ENCODE measurements at regions not wholly inside any gene's neighbourhood (a gene's known extent, or its start where the extent isn't known, plus 50 kb on each side); places are given as distances from the start of the nearest gene placed in this dataset.

GRCh38 chr9:26561928-26562327 is 330.7 kb downstream of the CAAP1 start:
- TF ChIP-seq, protein P1, sequence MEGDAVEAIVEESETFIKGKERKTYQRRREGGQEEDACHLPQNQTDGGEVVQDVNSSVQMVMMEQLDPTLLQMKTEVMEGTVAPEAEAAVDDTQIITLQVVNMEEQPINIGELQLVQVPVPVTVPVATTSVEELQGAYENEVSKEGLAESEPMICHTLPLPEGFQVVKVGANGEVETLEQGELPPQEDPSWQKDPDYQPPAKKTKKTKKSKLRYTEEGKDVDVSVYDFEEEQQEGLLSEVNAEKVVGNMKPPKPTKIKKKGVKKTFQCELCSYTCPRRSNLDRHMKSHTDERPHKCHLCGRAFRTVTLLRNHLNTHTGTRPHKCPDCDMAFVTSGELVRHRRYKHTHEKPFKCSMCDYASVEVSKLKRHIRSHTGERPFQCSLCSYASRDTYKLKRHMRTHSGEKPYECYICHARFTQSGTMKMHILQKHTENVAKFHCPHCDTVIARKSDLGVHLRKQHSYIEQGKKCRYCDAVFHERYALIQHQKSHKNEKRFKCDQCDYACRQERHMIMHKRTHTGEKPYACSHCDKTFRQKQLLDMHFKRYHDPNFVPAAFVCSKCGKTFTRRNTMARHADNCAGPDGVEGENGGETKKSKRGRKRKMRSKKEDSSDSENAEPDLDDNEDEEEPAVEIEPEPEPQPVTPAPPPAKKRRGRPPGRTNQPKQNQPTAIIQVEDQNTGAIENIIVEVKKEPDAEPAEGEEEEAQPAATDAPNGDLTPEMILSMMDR (IDR thresholded peaks at IDR 0.05; ENCODE audit: borderline replicate concordance) = no peak
- Histone ChIP-seq H3K4me3 (no peak overlapping the region), H3K4me1 (no peaks in the 10 kb centered on the region), H3K27ac (replicated peaks) (no peak overlapping the region), H3K9me3 (replicated peaks) (peaks cover 5% of the 10 kb centered on the region), H3K27me3 (ENCODE audit: low read depth) (no peaks in the 10 kb centered on the region), H3K36me3 (no peaks in the 10 kb centered on the region)
- intact Hi-C loops (cut with micrococcal nuclease) = no loop called here
- no peak for DNase-seq

GRCh38 chr9:26559506-26559905 is 333.1 kb downstream of the CAAP1 start:
- H3K36me3 ChIP-seq = no peaks in the 10 kb centered on the region
- no peaks in the 10 kb centered on the region for H3K4me1 ChIP-seq
- TF ChIP-seq, protein P1 (IDR thresholded peaks at IDR 0.05; ENCODE audit: borderline replicate concordance) = no peak
- no peak overlapping the region for H3K4me3 ChIP-seq
- H3K27ac ChIP-seq (replicated peaks) = no peak overlapping the region
- peaks cover 14% of the 10 kb centered on the region for H3K9me3 ChIP-seq (replicated peaks)
- DNase-seq = no peak
- intact Hi-C loops (cut with micrococcal nuclease) = no loop called here
- H3K27me3 ChIP-seq (ENCODE audit: low read depth) = no peaks in the 10 kb centered on the region

DNA sequence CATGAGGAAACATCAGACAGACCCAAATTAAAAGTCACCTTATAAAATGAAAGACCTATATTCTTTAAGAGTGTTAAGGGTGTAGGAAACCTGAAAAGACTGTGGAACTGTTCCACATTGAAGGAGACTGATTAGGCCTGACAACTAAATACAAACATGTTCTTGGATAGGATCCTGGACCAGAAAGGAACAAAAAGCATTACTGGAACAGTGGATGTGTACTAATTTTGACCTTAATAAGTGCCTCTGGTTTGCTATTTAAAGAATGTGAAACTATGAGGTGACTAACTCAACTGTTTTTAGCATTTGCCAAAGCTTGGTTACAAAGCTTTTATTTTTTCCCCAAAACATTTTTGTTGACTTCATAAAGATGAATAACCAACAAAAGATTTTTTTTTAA is 340.6 kb downstream of the CAAP1 start:
- Histone ChIP-seq H3K4me1 (no peaks in the 10 kb centered on the region), H3K27ac (replicated peaks) (no peak overlapping the region)
- intact Hi-C loops (cut with micrococcal nuclease) = no loop called here

DNA sequence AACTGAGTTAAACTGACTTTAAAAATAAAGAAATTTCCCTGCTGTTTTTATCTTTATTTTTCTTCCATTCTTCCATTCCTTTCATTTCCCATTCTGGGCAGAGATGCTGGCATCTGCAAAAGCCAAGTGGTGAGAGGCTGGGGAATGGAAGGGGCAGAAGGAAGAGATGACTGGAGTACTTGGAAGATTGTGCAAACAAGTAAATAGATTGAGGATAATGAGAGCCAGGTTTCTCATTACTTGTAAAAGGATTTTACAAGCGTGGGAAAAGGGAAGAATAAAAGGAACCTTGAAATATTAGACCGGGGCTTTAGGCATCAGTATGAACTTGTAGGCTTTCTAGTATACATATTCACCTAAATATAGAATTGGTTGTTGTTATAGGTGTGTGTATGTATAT is 341.2 kb downstream of the CAAP1 start:
- Histone ChIP-seq H3K4me1 (no peaks in the 10 kb centered on the region), H3K36me3 (no peaks in the 10 kb centered on the region), H3K9me3 (replicated peaks) (peaks cover 14% of the 10 kb centered on the region), H3K4me3 (no peak overlapping the region), H3K27me3 (ENCODE audit: low read depth) (no peaks in the 10 kb centered on the region), H3K27ac (replicated peaks) (no peak overlapping the region)
- DNase-seq = no peak
- intact Hi-C loops (cut with micrococcal nuclease) = no loop called here
- TF ChIP-seq, protein P1 (IDR thresholded peaks at IDR 0.05; ENCODE audit: borderline replicate concordance) = no peak

More for the DNA sequence above, 340.6 kb downstream of the CAAP1 start:
- Histone ChIP-seq H3K36me3 (no peaks in the 10 kb centered on the region), H3K9me3 (replicated peaks) (peaks cover 16% of the 10 kb centered on the region), H3K27me3 (ENCODE audit: low read depth) (no peaks in the 10 kb centered on the region), H3K4me3 (no peak overlapping the region)
- TF ChIP-seq, protein P1 (IDR thresholded peaks at IDR 0.05; ENCODE audit: borderline replicate concordance) = no peak
- DNase-seq = no peak

DNA sequence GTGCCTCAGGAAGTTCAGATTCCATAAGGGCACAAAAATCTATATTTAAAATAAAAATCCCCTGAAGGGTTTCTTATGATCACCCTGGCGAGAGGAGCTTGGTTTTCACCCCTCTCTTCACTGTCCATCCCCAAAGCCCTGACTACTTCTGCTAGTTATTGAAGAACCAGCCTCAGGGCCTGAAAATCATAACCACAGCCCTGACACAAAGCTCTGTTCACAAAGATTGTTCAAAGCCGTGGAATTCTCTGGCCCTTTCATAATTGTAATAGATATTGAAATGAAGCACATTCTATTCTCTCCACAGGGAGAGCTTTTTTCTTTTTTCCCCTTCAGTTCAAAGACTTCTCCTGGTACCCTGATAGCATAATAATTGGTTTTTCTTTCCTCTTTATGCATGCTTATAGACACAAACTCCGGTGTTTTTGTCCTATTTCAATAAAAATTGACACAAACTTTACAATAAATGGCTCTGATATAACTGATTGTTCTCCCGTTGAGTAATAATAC is 343.8 kb downstream of the CAAP1 start:
- TF ChIP-seq, protein P1 (IDR thresholded peaks at IDR 0.05; ENCODE audit: borderline replicate concordance) = no peak
- intact Hi-C loops (cut with micrococcal nuclease) = no loop called here
- Histone ChIP-seq H3K36me3 (no peaks in the 10 kb centered on the region), H3K4me1 (no peaks in the 10 kb centered on the region), H3K27me3 (ENCODE audit: low read depth) (no peaks in the 10 kb centered on the region), H3K9me3 (replicated peaks) (peaks cover 11% of the 10 kb centered on the region), H3K27ac (replicated peaks) (no peak overlapping the region), H3K4me3 (no peak overlapping the region)
- DNase-seq = no peak
